T-helper 22 cell (primary cell): ENCODE measurements at regions not wholly inside any gene's neighbourhood (a gene's known extent, or its start where the extent isn't known, plus 50 kb on each side); places are given as distances from the start of the nearest gene placed in this dataset.
"Not testable (repeated sequence)": the region's sequence is repeated elsewhere in the genome, so short reads cannot be mapped to it uniquely, and the experiment has no call there.

Experiments
- DNase-seq: peaks from one replicate; pipeline ENCODE4 v3.0.0-alpha.2; 2020; ENCODE audit warnings: low read depth

DNA sequence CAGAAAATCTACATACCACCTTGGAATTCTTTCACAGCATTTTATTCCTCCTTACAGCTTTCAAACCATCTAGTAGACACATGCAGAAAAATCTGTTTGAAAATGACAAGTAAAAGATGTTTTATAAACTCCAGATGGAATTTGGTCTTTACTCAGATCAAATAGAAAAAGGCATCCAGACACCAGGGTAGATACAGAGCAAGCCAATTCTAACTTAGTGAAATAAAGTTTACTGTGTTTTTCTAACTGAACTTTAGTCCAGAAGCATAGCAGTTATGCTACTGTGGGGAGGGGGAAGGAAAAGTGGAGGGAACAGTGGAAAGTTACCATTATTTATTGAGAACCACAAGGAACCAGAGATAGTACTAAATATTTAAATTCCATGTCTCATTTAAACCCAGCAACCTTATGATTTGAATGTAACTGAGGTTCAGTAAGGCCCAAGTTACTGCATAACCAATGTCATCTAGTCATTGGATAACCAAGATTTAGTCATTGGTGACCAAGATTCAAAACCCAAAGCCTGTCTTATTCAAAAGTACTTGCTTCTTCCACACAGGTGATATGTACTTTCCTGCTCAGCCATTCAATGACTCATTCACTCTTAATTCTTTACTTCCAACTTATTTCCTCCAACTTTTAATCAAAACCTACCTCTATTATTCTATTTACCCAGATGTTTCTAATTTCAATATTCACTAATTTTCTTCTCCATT lies 57.7 kb downstream of the RAD51AP2 start:
- DNase-seq = no peak

DNA sequence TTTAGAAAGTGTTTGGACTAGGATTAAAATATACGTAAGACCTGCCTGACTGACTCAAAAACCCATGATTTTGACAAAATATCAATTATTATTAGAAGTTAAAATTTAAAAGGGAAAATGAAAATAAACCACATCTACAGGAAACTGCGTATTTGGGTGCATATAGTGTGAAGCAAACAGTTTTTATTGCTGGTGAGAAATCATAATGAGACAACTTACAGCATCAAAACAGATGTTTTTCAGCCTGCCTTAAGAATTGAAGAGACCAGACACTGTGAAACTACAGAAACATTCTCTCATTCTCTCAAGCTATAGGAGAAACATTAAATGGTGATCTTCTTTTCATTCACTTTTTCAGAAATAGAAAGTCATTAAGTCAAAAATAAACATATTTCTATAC lies 62.9 kb downstream of the RAD51AP2 start:
- no peak for DNase-seq

DNA sequence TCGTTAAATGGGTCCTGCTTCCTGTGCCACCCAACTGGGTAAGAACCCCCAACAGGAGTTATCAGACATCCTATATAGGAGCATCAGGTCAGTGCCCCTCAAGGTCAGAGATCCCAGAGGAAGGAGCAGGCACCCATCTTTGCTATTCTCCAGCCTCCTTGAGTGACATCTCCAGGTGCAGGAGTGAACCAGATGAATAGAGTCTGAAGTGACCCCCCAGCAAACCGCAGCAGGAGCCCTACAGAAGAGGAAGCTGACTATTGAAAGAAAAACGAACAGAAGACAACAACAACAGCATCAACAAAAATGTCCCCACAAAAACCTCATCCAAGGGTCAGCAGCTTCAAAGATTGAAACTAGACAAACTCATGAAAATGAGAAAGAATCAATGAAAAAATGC lies 72.0 kb downstream of the RAD51AP2 start:
- DNase-seq = not testable (repeated sequence)

DNA sequence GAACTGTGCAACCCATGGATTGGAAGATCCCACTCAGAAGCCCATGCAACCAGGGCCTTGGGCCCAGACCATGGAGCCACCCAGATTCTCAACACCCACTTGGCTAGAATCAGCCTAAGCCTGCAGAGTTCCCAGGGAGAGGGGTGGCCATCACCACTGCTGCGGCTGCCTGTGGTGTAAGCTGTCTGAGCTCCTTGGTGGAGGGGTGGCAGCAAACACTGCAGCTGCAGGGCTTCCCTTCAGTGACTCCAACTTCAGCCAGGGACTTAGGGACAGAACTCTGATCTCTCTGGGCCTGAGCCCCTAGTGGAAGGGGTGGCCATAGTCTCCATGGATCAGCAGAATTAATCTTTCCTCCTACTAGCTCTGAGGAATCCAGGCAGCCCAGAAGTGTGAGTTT lies 72.5 kb downstream of the RAD51AP2 start:
- no peak for DNase-seq

DNA sequence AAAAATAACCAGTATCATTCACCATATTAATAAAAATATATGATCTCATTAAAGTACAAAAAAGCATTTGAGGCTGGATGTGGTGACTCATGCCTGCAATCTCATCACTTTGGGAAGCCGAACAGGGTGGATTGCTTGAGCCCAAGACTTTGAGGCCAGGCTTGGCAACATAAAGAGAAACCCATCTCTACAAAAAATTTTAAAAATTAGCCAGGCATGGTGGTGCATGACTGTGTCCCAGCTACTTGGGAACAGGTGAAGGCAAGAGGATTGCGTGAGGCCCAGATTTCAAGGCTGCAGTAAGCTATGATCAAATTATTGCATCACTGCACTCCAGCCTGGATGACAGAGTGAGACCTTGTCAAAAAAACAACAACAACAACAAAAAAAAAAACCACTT lies 75.9 kb downstream of the RAD51AP2 start:
- no peak for DNase-seq

DNA sequence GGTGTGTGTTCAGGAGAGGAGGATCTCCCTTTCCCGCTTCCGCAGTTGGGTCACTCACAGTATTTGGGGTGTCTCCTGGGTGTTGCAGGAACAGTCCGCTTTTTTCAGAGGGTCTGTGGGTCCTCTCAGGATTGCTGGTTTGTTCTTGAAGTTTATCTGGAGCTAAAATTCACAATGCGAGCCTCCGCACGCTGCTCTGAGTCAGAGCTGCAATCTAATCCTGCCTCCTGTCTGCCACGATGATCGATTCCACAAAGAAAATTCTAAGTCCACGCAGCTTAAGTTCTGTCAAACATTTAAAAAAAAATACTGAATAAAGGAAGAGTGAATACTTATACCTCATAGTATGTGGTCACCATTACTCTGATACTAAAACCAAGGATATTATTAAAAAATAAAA lies 76.5 kb downstream of the RAD51AP2 start:
- DNase-seq = no peak

DNA sequence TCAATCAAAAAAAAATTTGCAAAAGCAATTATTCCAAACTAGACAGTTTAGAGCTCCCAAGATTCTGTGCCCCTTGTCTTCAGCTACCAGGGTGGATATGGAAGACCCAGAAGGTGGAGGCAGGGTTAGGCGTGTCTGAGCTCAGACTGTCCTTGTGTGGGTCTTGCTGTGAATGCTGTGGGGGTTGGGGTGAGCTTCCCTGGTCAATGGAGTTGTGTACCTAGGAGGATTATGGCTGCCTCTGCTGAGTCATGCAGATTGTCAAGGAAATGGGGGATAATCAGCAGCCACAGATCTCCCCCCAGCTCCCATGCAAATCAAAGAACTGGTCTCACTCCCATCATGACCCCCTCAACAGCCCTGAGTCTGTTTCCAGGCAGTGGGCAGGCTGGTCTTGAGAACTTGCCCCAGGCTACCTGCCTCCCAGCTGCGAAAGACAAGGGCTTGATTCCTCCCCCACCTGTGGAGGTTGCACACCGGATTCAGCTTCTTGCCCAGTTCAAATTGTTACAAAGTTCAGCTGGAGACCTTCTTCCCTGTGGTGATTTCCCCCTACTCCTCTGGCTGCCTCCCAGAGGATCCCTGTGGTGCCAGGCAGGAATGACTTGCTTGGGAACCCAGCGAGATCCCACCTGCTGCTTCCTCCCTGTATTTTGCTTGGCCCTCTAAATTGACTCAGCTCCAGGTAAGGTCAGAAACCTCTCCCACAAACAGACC lies 77.0 kb downstream of the RAD51AP2 start:
- no peak for DNase-seq

DNA sequence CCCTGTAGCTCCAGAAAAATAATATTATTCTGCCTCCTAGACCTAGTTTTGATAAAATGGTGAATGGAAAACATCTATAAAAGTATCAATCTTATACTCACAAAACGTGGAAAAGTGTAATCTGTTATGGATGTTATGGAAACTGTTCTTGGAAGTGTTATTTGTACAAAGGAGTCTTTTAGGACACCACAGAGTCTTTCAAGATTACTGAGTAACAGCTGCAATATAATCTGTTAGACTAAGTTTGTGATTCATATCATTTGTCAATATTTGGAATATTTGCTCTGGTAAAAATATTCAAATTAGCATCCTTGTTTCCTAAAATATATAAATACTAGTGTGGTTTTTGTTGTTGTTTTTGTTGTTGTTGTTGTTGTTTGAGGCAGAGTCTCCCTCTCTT lies 87.9 kb downstream of the RAD51AP2 start:
- no peak for DNase-seq

DNA sequence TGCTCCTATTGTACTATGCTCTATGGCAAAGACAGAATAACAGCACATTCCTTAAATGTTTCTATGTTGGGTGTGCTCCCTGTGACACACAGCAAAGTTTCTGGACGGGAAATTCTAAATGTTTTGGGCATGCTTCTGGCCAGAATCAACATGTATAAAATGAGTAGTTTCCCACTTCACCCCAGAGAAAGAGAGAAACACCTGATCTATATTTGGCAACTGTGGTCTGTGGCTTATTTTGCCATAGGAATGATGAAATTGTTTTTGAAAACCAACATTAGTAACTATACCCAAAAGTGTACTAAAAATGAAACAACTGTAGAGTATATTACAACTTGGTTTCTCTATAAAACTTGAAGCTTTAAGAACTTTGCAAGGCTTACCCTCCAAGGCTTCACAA lies 89.1 kb downstream of the RAD51AP2 start:
- DNase-seq = no peak

DNA sequence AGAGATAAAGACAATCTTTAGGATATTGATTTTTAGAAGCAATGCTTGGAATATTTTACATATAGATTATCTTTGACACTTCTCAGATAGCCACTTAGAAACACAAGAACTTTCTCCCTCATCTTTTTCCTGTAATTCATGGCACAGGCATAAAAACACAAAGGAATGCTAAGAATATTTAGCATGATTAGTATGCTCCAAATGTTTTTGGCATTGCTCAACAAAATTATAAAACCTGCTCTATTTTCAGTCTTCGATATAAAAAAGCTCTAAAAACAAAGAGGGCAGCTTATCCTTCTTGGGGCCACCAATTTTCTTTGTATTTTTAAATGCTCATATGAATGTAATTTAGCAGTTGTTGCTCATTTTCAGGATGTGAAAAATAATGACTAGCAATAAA lies 90.8 kb downstream of the RAD51AP2 start:
- DNase-seq = no peak

DNA sequence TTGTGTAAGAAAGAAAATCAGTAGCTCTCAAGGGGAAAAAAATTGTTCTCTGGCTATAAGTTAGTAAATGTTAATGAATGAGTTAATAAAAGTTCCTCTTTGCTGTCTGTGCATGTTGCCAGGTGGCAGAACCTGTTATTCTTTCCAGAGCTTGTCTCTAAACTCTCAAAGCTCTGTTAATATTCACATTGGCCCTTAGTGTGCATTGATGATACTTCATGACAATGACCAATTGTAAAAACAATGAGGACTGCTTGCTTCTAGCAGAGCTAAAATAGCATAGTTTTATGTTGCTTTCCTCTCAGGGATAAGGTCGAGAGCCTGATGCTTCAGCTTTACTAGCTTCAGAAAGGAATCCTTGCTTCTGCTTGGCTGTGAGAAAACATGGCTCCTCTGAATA lies 91.5 kb downstream of the RAD51AP2 start:
- no peak for DNase-seq

DNA sequence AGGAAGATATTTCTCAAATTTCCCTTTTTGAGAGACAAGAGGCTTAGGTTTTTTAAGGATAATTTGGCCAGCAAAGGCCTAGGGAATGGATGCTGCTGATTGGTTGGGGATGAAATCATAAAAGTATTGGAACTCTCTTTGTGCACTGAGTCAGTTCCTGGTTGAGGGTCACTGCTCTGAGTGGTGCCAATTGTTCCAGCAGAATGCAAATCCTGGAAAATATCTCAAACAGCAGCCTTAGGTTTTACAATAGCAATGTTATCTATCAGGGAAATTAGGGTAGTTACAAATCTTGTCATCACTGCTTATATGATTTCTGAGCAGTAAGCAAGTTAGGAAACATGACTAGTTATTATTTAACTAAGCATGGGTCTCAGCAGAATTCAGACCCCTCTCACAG lies 96.2 kb downstream of the RAD51AP2 start:
- no peak for DNase-seq

DNA sequence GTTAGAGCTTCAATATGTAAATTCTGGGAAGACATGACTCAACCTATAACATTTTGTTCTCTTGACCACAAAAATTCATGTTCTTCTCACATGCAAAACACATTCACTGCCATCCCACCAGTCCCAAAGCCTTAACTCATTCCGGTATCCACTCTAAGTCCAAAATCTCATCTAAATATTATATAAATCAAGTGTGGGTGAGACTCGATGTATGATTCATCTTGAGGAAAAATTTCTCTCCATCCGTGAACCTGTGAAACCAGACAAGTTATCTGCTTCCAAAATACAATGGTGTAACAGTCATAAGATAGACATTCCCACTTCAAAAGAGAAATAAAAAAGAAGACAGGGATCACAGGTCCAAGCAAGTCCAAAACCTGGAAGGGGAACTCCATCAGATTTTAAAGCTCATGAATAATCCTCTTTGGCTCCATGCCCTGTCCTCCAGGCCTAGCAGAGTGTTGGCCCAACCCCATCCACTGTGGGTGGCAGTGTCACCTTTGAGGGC lies 101.3 kb downstream of the RAD51AP2 start:
- DNase-seq = no peak

DNA sequence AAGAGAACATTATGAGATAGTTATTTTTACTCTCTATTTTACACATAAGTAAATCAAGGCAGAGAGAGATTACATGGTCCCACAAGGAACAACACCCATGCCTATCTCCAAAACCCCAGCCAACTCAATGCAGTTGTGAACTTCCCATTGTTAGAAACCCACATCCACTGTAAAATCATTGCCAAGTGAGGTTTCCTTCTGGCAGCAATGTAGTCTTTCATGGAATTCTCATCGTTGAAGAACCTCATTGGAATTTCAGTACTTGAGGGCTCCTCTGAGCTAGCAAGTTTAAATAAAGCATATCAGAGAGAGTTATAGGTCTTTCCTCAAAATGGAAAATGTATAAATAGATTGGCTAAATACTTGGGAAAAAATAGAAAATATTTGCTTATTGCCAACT lies 105.2 kb downstream of the RAD51AP2 start:
- DNase-seq = no peak

DNA sequence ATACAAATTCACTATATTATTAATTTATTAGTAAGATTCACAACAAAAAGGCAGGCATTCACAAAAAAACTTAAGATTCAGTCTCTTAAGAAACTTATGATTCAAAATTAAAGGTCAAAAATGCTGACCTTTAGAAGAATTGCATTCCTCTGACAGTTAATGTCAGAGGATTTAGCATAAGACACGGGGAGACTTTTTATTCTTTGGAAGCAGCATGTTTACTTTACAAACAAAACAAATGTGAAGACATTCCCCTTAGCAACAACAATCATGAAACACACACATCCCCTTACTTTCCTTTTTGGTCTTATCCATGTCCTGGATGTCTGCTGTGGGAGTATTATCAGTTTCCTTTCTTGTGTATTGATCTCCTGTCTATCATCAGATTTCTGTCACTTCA lies 117.1 kb downstream of the RAD51AP2 start:
- no peak for DNase-seq

DNA sequence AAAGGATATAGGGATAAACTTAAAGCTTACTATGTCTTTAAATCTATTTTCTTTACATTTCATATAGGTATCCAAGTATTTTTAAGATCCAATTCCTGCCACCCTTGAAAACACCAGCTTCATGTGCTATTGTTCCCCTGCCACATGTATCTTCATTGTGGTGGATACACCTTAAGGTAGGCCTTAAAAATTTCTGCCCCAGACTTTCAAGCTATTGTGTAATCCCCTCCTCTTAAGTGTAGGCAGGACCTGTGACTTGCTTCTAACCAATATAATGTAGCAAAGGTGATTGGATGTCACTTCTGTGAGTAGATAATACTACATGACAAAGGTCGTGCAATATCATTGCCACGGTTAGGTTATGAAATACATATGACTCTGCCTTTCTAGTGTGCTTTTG lies 119.5 kb downstream of the RAD51AP2 start:
- no peak for DNase-seq

DNA sequence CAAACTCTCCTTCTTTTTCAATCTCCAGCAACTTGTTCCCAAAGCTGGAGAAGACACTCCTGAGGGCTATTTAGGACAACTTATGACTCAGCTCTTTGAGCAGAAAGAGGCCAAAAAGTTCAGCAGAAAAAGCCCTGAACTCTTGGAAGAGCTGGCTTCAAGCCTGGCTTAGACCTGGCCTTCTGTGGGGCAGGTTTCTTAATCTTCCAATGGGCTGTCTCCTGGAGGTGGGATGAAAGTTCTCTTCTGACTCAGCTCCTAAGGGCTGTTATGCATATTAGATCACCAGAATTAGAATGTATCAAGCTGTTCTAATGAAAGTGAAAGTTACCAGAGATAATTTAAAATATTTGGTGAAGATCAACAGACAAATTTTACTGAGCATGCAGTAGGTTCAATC lies 129.4 kb downstream of the RAD51AP2 start:
- no peak for DNase-seq

DNA sequence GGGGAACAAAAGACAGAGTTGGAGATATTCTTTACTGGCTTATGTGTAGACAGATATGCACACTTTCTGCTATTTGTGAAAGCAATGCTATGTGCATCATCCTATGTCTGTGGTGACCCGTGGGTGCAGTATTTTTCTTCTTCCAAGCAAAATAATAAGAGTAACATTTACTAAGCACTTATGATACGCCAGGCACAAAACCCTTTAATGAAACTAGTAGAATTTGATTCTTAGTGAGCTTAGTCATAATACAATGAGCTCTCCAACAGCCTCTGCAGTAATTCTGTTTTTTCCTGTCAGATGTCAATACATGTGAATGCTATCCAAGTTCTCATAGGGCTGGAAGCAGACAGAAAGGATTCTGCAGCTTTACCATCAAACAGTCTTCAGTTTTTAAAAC lies 130.6 kb downstream of the RAD51AP2 start:
- DNase-seq = no peak

DNA sequence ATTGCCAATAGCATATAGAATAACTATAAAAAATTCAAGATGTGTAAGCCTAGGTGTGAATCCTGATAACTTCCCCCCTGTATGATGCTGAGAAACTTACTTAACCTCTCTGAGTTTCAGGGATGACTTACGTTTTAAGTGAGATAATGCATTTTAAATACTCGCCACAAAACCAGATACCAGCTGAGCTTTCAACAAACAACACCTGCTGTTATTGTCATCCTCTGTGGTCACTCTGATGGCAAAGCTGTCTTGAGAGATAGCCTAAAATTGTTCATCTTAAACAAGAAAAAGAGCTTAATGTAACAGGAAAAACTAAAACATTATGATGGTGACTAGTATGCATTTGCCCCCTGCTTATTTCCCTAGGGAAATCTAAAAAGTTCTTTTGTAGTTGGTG lies 131.5 kb downstream of the RAD51AP2 start:
- DNase-seq = no peak

DNA sequence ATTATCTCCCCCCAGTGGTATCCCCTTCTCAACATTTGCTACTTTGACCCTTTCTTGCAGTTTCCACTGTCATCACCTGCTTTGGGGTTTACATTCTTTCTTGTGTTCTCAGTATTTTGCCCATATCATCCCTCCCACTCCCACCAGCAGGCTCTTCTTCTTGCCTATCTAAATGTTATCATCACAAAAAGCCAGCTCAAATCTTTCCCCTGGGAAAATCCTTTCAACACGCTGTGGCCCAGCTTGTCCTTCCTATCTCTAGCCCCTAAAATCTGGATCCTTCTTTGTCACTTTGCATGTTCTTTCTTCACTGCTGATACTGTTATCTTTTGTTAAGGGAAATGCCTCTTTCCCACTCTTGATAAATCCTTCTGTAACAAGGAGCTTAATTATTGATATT lies 138.2 kb downstream of the RAD51AP2 start:
- DNase-seq = no peak

DNA sequence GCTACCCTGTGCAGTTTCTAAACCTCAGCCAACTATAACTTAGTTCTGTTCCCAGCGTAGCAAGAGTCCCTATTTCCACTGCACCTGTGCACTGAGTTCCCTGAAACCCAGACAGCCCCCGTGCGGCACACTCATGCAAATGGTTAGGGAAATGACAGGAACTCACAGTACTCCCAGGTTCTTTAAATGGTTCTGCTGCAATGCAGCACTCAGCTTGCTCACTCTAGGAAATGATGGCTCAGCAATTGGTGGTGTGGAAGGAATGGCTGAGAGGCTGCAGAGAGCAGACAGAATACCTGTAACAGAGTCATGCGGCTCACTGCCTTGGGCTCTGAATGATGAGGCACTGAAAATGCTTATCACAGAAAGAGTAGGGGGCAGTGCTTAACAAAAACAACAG lies 143.0 kb downstream of the RAD51AP2 start:
- no peak for DNase-seq

DNA sequence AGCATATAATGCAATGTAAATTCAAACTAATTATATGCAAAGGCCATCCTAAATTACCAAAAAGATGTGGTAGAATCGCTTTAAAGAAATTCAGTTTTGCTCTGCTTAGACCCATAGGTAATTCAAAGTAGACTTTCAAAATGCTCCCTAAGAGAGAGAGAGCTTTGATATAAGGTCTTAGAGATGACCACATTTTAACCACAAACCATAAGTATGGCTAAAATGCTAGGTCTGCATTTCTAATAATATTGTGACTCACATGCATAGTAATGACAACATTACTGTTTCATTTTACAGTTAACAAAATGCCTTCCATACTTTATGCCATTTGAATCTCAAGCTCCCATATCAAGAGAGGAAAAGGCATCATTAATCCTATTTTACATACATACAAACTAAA lies 144.5 kb downstream of the RAD51AP2 start:
- DNase-seq = no peak

DNA sequence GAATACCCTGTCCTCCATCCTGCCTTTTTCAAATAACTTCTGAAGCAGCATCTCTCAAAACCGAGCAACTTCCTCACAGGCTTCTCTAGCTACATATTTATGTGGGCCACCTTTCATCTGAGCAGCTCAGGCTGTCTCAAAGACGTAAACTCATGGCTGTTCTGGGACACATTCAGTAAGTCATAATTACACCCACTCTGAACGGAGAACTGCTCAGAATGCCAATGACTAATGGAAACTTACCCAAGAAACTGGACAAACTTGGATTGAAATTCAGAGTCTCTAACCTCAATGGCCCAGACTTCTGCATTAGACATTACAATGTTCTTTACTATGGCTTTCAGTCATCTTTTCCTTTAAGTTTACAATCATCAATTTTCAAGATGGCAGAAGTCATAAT lies 145.2 kb downstream of the RAD51AP2 start:
- DNase-seq = no peak

DNA sequence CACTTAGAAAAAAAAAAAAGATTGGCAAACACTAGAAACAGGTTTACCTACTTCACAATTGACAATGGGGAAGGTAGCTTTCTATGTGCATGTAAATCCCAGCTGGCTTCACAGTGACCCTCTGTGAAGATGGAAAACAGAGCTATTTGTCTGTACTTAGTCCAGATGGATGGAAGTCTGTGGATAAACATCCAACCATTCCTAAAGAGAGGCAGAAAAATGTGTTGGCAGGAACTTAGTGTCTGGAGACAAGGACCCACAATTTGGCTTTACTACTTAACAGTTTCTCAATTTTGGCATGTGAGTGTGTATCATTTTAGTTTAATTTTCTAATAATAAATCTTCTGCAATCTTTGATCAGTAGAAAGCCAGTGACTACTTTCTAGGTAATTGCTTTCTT lies 154.4 kb downstream of the RAD51AP2 start:
- no peak for DNase-seq
